HFF-Myc (cell line): ENCODE measurements at regions not wholly inside any gene's neighbourhood (a gene's known extent, or its start where the extent isn't known, plus 50 kb on each side); places are given as distances from the start of the nearest gene placed in this dataset.

ENCODE experiments used
- DNase-seq: peaks from one replicate; pipeline ENCODE4 v3.0.0-alpha.2; 2011; ENCODE audit warnings: low read depth; ENCODE audit errors: extremely low read depth
- H3K4me3 ChIP-seq: replicated peaks from 2 replicates; pipeline ENCODE4 v1.5.1; 2011; ENCODE audit warnings: low read depth, mild to moderate bottlenecking, control low read depth, low read length
- CTCF ChIP-seq: IDR thresholded peaks from 2 replicates; pipeline ENCODE4 v1.5.1; 2012; ENCODE audit warnings: mild to moderate bottlenecking, low read depth, low read length, control low read depth; ENCODE audit errors: missing control alignments

GRCh38 chr3:5531039-5531438 is 343.5 kb downstream of the EDEM1 start:
- no peak for TF ChIP-seq CTCF
- no peak for DNase-seq
- no peak overlapping the region for H3K4me3 ChIP-seq

- TF ChIP-seq CTCF = no peak
- DNase-seq = no peak
- no peak overlapping the region for H3K4me3 ChIP-seq
These were observed 344.3 kb downstream of the EDEM1 start for GRCh38 chr3:5531741-5532290.

GRCh38 chr3:5540532-5540931 is 353.0 kb downstream of the EDEM1 start:
- no peak overlapping the region for H3K4me3 ChIP-seq
- no peak for DNase-seq
- no peak for TF ChIP-seq CTCF

GRCh38 chr3:5542472-5542871 is 355.0 kb downstream of the EDEM1 start:
- DNase-seq = no peak
- TF ChIP-seq CTCF = no peak
- no peak overlapping the region for H3K4me3 ChIP-seq

GRCh38 chr3:5543047-5543446 is 355.5 kb downstream of the EDEM1 start:
- DNase-seq = no peak
- no peak overlapping the region for H3K4me3 ChIP-seq
- TF ChIP-seq CTCF = no peak

GRCh38 chr3:5545719-5546118 is 358.2 kb downstream of the EDEM1 start:
- DNase-seq = no peak
- H3K4me3 ChIP-seq = no peak overlapping the region
- TF ChIP-seq CTCF = no peak

- no peak for TF ChIP-seq CTCF
- DNase-seq = no peak
- no peak overlapping the region for H3K4me3 ChIP-seq
These were observed 365.7 kb downstream of the EDEM1 start for GRCh38 chr3:5553203-5553602.
